Neural crest cell (in vitro differentiated cells): ENCODE measurements at regions not wholly inside any gene's neighbourhood (a gene's known extent, or its start where the extent isn't known, plus 50 kb on each side); places are given as distances from the start of the nearest gene placed in this dataset.

Experiments
- DNase-seq: peaks from one replicate; pipeline ENCODE4 v3.0.0; 2021; ENCODE audit warnings: low read depth, mixed read lengths, low spot score
- H3K27ac Mint-ChIP-seq: one replicate; pipeline ENCODE4 v1.8.0; 2021; ENCODE audit warnings: mild to moderate bottlenecking, mixed read lengths; ENCODE audit not compliant: unreplicated experiment
- H3K27me3 Mint-ChIP-seq: 2 replicates; pipeline ENCODE4 v1.8.0; 2021; ENCODE audit warnings: low read depth, mild to moderate bottlenecking, mixed read lengths
- H3K36me3 Mint-ChIP-seq: 2 replicates; pipeline ENCODE4 v1.8.0; 2021; ENCODE audit warnings: low read depth, mild to moderate bottlenecking, mixed read lengths
- H3K4me1 Mint-ChIP-seq: 2 replicates; pipeline ENCODE4 v1.8.0; 2021; ENCODE audit warnings: mixed read lengths
- H3K4me3 Mint-ChIP-seq: one replicate; pipeline ENCODE4 v1.8.0; 2021; ENCODE audit warnings: mild to moderate bottlenecking, mixed read lengths
- H3K9me3 Mint-ChIP-seq: 2 replicates; pipeline ENCODE4 v1.8.0; 2021; ENCODE audit warnings: mixed read lengths
- TF ChIP-seq, protein P1 (sequence below): fragments of 200-600 bp; sonication (generic); conservative IDR thresholded peaks from 2 replicates; pipeline ENCODE4 v1.5.0; 2021; ENCODE audit warnings: antibody characterized with exemption, mild to moderate bottlenecking

DNA sequence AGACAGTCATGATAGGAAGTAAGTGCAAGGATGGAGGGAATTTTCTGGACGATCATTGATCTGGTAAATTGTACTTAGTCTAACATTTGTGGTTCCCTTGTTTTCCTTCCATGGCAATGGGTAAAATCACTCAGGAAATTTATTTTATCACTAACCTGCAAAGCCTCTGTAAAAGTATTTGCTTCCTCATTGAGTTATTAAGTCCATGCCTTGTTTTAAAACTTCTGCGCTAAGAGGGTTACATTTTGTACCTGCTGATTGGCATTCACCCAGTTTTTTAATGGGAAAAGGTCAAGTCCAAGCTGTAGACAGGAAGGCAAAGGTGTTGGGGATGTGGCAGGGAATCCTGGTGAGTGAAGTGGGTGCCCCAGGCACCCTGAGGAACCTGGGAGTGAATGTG is 146.2 kb upstream of the NR2F2 start:
- peaks cover 2% of the 10 kb centered on the region for H3K36me3 Mint-ChIP-seq

DNA sequence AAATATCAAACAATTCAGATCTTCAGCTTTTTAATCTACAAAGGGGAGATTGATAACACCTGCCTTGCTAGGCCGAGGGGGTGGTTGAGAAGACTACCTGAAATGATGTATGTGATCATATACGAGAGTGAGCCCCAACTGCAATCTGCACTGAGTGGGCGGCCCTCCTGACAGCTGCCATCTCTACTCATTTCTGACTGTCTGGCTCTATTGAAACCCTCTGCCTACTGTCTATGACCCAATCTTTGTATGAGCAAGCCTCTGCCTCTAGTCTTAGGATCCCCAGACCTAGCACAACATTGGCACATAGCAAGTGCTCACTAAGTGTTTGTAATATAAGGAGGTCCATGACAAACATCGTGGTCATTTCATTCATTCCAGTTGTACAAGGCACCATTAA is 144.4 kb upstream of the NR2F2 start:
- Mint-ChIP-seq H3K27ac (no peak overlapping the region), H3K4me3 (no peak overlapping the region), H3K36me3 (peaks cover 4% of the 10 kb centered on the region), H3K9me3 (peaks cover 3% of the 10 kb centered on the region), H3K27me3 (no peaks in the 10 kb centered on the region), H3K4me1 (peaks cover 24% of the 10 kb centered on the region)
- DNase-seq = no peak
- TF ChIP-seq, protein P1, sequence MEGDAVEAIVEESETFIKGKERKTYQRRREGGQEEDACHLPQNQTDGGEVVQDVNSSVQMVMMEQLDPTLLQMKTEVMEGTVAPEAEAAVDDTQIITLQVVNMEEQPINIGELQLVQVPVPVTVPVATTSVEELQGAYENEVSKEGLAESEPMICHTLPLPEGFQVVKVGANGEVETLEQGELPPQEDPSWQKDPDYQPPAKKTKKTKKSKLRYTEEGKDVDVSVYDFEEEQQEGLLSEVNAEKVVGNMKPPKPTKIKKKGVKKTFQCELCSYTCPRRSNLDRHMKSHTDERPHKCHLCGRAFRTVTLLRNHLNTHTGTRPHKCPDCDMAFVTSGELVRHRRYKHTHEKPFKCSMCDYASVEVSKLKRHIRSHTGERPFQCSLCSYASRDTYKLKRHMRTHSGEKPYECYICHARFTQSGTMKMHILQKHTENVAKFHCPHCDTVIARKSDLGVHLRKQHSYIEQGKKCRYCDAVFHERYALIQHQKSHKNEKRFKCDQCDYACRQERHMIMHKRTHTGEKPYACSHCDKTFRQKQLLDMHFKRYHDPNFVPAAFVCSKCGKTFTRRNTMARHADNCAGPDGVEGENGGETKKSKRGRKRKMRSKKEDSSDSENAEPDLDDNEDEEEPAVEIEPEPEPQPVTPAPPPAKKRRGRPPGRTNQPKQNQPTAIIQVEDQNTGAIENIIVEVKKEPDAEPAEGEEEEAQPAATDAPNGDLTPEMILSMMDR = no peak

More for the DNA sequence above, 146.2 kb upstream of the NR2F2 start:
- Mint-ChIP-seq H3K9me3 (no peaks in the 10 kb centered on the region), H3K4me3 (no peak overlapping the region), H3K27ac (no peak overlapping the region), H3K4me1 (peaks cover 33% of the 10 kb centered on the region), H3K27me3 (no peaks in the 10 kb centered on the region)
- TF ChIP-seq, protein P1 = no peak
- no peak for DNase-seq

DNA sequence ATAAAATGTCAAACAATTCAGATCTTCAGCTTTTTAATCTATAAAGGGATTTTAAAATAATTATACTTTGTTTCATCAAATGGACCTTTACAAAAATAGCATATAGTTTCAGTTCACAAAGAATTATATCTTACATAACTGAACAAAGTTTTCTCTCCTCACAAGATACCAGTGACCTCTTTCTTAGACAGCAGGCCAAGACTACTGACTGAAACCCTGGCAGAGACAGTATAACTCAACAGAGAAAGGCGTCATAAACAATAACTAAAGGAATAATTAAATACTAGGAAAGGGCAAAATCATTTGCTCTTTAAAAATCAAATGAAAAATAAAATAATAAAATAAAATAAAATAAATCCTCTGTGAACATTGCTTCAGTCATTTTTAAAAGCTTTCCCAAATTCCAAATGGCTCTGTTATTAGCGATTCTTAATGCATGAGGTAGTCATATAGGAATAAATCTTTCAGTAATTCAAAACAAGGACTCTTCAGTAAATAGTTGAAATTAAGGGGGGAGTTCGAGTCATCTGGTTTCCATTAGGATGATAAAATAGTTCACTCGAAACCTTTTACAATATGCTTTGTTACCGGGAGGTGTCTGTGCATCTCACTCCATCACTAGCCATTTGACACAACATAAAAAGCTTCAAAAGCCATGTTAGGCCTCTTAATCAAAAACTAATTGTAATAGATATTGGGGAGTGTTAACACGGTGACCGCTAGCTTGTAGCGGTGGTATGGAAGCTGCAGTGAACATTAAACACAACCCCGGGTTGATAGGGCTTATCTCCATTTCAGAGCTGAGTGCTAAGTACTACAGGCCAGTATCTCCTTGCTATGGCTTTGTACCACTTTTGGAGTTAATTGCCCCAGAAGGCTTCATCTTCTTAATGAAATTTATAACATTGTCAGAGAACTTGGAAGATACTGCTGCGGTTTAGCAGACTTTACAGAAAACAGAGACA is 142.9 kb upstream of the NR2F2 start:
- Mint-ChIP-seq H3K4me1 (peaks cover 19% of the 10 kb centered on the region), H3K36me3 (peaks cover 4% of the 10 kb centered on the region), H3K27me3 (no peaks in the 10 kb centered on the region), H3K27ac (no peak overlapping the region), H3K9me3 (peaks cover 3% of the 10 kb centered on the region), H3K4me3 (no peak overlapping the region)
- TF ChIP-seq, protein P1 = no peak
- no peak for DNase-seq

DNA sequence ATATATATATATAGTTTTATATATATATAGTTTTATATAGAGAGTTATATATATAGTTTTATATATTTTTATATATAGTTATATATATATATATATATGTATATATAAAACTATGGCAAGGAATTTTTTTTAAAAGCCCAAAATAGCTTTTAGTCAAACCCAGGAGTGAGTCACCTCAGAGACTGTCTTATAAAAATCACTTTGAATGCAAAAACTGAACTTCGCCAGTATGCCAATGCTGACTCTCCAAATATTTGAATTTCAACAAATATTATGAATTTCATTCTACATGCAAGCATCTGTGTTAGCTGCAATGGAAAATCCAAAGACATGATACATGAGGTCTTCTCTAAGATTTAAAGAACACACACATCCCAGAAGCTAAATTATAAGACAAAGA is 132.8 kb upstream of the NR2F2 start:
- Mint-ChIP-seq H3K36me3 (peaks cover 31% of the 10 kb centered on the region), H3K4me3 (no peak overlapping the region), H3K27ac (no peak overlapping the region), H3K27me3 (no peaks in the 10 kb centered on the region), H3K9me3 (peaks cover 11% of the 10 kb centered on the region), H3K4me1 (no peaks in the 10 kb centered on the region)
- TF ChIP-seq, protein P1 = no peak
- no peak for DNase-seq

DNA sequence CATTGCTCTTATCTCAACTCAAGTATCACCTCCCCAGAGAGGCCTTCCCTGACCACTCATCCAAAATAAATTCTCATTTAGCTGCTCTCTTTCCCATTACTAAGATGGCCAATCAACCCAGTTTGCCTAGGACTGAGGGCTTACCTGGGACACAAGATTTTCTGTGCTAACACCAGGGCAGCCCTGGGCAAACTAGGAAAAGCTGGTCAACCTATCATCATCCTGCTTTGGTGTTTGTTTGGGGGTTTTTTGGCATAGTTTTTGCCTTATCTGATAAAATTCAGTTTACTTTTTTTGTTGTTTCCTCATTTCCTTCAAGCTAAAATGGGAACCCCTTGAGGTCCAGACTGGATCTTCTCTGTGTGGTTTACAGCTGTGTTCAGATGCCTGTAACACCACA is 131.4 kb upstream of the NR2F2 start:
- peaks cover 33% of the 10 kb centered on the region for H3K36me3 Mint-ChIP-seq
- no peaks in the 10 kb centered on the region for H3K4me1 Mint-ChIP-seq
- DNase-seq = no peak
- TF ChIP-seq, protein P1 = no peak
- H3K27ac Mint-ChIP-seq = no peak overlapping the region
- H3K4me3 Mint-ChIP-seq = no peak overlapping the region
- peaks cover 8% of the 10 kb centered on the region for H3K9me3 Mint-ChIP-seq
- H3K27me3 Mint-ChIP-seq = no peaks in the 10 kb centered on the region
